ENCODE measurements at regions not wholly inside any gene's neighbourhood (a gene's known extent, or its start where the extent isn't known, plus 50 kb on each side); places are given as distances from the start of the nearest gene placed in this dataset.

DNA sequence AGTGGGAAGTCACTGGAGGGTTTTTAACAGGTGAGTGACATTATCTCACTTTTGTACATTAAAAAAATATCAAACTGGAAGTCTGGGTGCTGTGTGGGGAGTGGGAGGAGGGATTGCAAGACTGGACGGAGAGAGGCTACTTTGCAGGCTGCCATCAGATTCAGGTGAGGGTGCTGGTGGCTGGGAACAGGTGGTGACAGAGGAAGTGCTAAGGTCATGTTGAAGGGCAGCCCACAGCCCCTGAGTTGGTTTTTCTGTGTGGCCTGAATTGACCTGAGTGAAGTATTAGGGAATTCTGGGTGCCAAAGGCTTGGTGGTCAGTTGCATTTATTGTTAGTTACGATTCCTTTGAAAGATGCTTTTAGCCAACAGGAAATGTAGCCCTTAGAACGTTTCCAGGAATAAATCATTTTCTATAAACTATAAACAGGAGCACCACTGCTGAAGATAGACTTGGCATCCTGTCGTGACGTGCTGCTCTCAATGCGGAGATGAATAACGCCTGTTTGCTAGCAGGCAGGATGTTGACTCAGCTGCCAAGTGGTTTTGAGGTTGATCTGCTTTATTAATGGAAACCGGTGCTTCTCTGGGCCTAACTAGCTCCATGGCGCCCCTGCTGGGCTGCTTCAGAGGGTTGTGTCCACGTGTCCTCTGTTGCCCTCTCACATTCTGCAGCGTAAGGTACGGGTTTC, 707.5 kb upstream of the TMEM132C start:
- no peak for TF ChIP-seq MLX (CRISPR knock-in tag; IDR thresholded peaks at IDR 0.05)
- no peak for TF ChIP-seq JUN (CRISPR knock-in tag; IDR thresholded peaks at IDR 0.05)
- TF ChIP-seq ZBTB43 (CRISPR knock-in tag; IDR thresholded peaks at IDR 0.05), result no peak
- TF ChIP-seq CTCF (IDR thresholded peaks at IDR 0.05), result no peak
